ENCODE measurements at regions not wholly inside any gene's neighbourhood (a gene's known extent, or its start where the extent isn't known, plus 50 kb on each side); places are given as distances from the start of the nearest gene placed in this dataset.

GRCh38 chr18:71939483-71939882 is 604.7 kb downstream of the CBLN2 start:
- Histone ChIP-seq H3K27ac (no peak overlapping the region), H2AFZ (no peak overlapping the region), H3K79me2 (no peaks in the 10 kb centered on the region), H3K4me1 (ENCODE audit: insufficient read depth) (no peaks in the 10 kb centered on the region), H3K9me3 (ENCODE audit: low read depth) (no peaks in the 10 kb centered on the region), H3K36me3 (replicated peaks; ENCODE audit: insufficient read depth, low read depth) (no peaks in the 10 kb centered on the region), H3K9me2 (replicated peaks; ENCODE audit: insufficient read depth) (no peaks in the 10 kb centered on the region), H3K4me2 (no peak overlapping the region), H4K20me1 (ENCODE audit: insufficient read depth, poor library complexity, severe bottlenecking) (no peaks in the 10 kb centered on the region), H3K27me3 (no peaks in the 10 kb centered on the region), H3K4me3 (no peak overlapping the region)
- TF ChIP-seq EZH2phosphoT487 (IDR thresholded peaks at IDR 0.05; ENCODE audit: low read depth, severe bottlenecking, unreplicated experiment) (no peak), CTCF (IDR thresholded peaks at IDR 0.05; ENCODE audit: poor library complexity) (no peak), EZH2 (IDR thresholded peaks at IDR 0.05; ENCODE audit: borderline replicate concordance) (no peak)
- DNase-seq (ENCODE audit: low spot score): no peak

- H3K27me3 ChIP-seq: no peaks in the 10 kb centered on the region
- WGBS (ENCODE audit: low lambda C conversion rate, missing lambda C conversion rate): 77% methylated on average over 2 of the region's 2 CpGs
- no peaks in the 10 kb centered on the region for H3K4me1 ChIP-seq (ENCODE audit: insufficient read depth)
- H3K9me3 ChIP-seq (ENCODE audit: low read depth): no peaks in the 10 kb centered on the region
- H3K27ac ChIP-seq: no peak overlapping the region
- H3K9me2 ChIP-seq (replicated peaks; ENCODE audit: insufficient read depth): no peaks in the 10 kb centered on the region
- no peaks in the 10 kb centered on the region for H3K36me3 ChIP-seq (replicated peaks; ENCODE audit: insufficient read depth, low read depth)
- no peak overlapping the region for H3K4me3 ChIP-seq
- H2AFZ ChIP-seq: no peak overlapping the region
- no peaks in the 10 kb centered on the region for H3K79me2 ChIP-seq
- no peak for DNase-seq (ENCODE audit: low spot score)
- no peak overlapping the region for H3K4me2 ChIP-seq
- H4K20me1 ChIP-seq (ENCODE audit: insufficient read depth, poor library complexity, severe bottlenecking): no peaks in the 10 kb centered on the region
- no peak for TF ChIP-seq EZH2phosphoT487 (IDR thresholded peaks at IDR 0.05; ENCODE audit: low read depth, severe bottlenecking, unreplicated experiment)
- no peak for TF ChIP-seq CTCF (IDR thresholded peaks at IDR 0.05; ENCODE audit: poor library complexity)
- TF ChIP-seq EZH2 (IDR thresholded peaks at IDR 0.05; ENCODE audit: borderline replicate concordance): no peak
Measured at GRCh38 chr18:71936744-71937143, 607.4 kb downstream of the CBLN2 start.

- TF ChIP-seq EZH2 (IDR thresholded peaks at IDR 0.05; ENCODE audit: borderline replicate concordance): no peak
- no peak for TF ChIP-seq CTCF (IDR thresholded peaks at IDR 0.05; ENCODE audit: poor library complexity)
- no peak for TF ChIP-seq EZH2phosphoT487 (IDR thresholded peaks at IDR 0.05; ENCODE audit: low read depth, severe bottlenecking, unreplicated experiment)
- H2AFZ ChIP-seq: no peak overlapping the region
- no peaks in the 10 kb centered on the region for H3K79me2 ChIP-seq
- no peak for DNase-seq (ENCODE audit: low spot score)
- H4K20me1 ChIP-seq (ENCODE audit: insufficient read depth, poor library complexity, severe bottlenecking): no peaks in the 10 kb centered on the region
- no peaks in the 10 kb centered on the region for H3K9me2 ChIP-seq (replicated peaks; ENCODE audit: insufficient read depth)
- WGBS (ENCODE audit: low lambda C conversion rate, missing lambda C conversion rate): 87% methylated on average over 3 of the region's 3 CpGs
- H3K4me3 ChIP-seq: no peak overlapping the region
- no peaks in the 10 kb centered on the region for H3K9me3 ChIP-seq (ENCODE audit: low read depth)
- no peak overlapping the region for H3K27ac ChIP-seq
- no peaks in the 10 kb centered on the region for H3K27me3 ChIP-seq
- no peak overlapping the region for H3K4me2 ChIP-seq
- no peaks in the 10 kb centered on the region for H3K36me3 ChIP-seq (replicated peaks; ENCODE audit: insufficient read depth, low read depth)
- no peaks in the 10 kb centered on the region for H3K4me1 ChIP-seq (ENCODE audit: insufficient read depth)
Measured at GRCh38 chr18:71919211-71919610, 624.9 kb downstream of the CBLN2 start.

GRCh38 chr18:71913641-71914040 is 630.5 kb downstream of the CBLN2 start:
- Histone ChIP-seq H3K4me1 (ENCODE audit: insufficient read depth) (no peaks in the 10 kb centered on the region), H3K36me3 (replicated peaks; ENCODE audit: insufficient read depth, low read depth) (no peaks in the 10 kb centered on the region)

More at GRCh38 chr18:71913641-71914040, 630.5 kb downstream of the CBLN2 start:
- H3K9me3 ChIP-seq (ENCODE audit: low read depth): no peaks in the 10 kb centered on the region
- H4K20me1 ChIP-seq (ENCODE audit: insufficient read depth, poor library complexity, severe bottlenecking): no peaks in the 10 kb centered on the region
- no peak overlapping the region for H3K4me3 ChIP-seq
- TF ChIP-seq CTCF (IDR thresholded peaks at IDR 0.05; ENCODE audit: poor library complexity) (no peak), EZH2 (IDR thresholded peaks at IDR 0.05; ENCODE audit: borderline replicate concordance) (no peak), EZH2phosphoT487 (IDR thresholded peaks at IDR 0.05; ENCODE audit: low read depth, severe bottlenecking, unreplicated experiment) (no peak)
- DNase-seq (ENCODE audit: low spot score): no peak
- H2AFZ ChIP-seq: no peak overlapping the region
- 97% methylated on average over 1 of the region's 1 CpG for WGBS (ENCODE audit: low lambda C conversion rate, missing lambda C conversion rate)
- H3K27me3 ChIP-seq: no peaks in the 10 kb centered on the region
- no peak overlapping the region for H3K4me2 ChIP-seq
- no peak overlapping the region for H3K27ac ChIP-seq
- no peaks in the 10 kb centered on the region for H3K9me2 ChIP-seq (replicated peaks; ENCODE audit: insufficient read depth)
- H3K79me2 ChIP-seq: no peaks in the 10 kb centered on the region
